ENCODE measurements at regions not wholly inside any gene's neighbourhood (a gene's known extent, or its start where the extent isn't known, plus 50 kb on each side); places are given as distances from the start of the nearest gene placed in this dataset.

GRCh38 chr21:41009398-41010100 lies 158.4 kb upstream of the BACE2 start (continued):
- TF ChIP-seq CHD7 (IDR thresholded peaks at IDR 0.05; ENCODE audit: insufficient replicate concordance, low read length) (no peak), SP4 (IDR thresholded peaks at IDR 0.05; ENCODE audit: low read length) (no peak), PHF8 (conservative IDR thresholded peaks at IDR 0.05; ENCODE audit: low read depth, low read length) (no peak), CHD1 (IDR thresholded peaks at IDR 0.05; ENCODE audit: low read depth, low read length) (no peak), YY1 (IDR thresholded peaks at IDR 0.05; ENCODE audit: low read depth, low read length) (no peak), BACH1 (IDR thresholded peaks at IDR 0.05; ENCODE audit: low read length) (no peak), CTBP2 (IDR thresholded peaks at IDR 0.05; ENCODE audit: borderline replicate concordance, insufficient read depth, insufficient read length, low read length) (no peak), CREB1 (IDR thresholded peaks at IDR 0.05) (no peak), NRF1 (IDR thresholded peaks at IDR 0.05; ENCODE audit: low read depth, low read length) (no peak), SRF (IDR thresholded peaks at IDR 0.05; ENCODE audit: low read depth, low read length) (no peak), SIX5 (IDR thresholded peaks at IDR 0.05; ENCODE audit: low read depth, low read length) (no peak), SIRT6 (IDR thresholded peaks at IDR 0.05; ENCODE audit: low read length) (no peak), TBP (IDR thresholded peaks at IDR 0.05; ENCODE audit: low read depth, low read length) (no peak)

Data from H1 (cell line).